ENCODE measurements at regions not wholly inside any gene's neighbourhood (a gene's known extent, or its start where the extent isn't known, plus 50 kb on each side); places are given as distances from the start of the nearest gene placed in this dataset.
A peak's percentile ranks its signal among the peaks of the same experiment; 100 is the strongest.
"Not testable (repeated sequence)": the region's sequence is repeated elsewhere in the genome, so short reads cannot be mapped to it uniquely, and the experiment has no call there.

- no peak for DNase-seq
These were observed 175.2 kb upstream of the FERMT1 start for GRCh38 chr20:6298049-6298448.

- DNase-seq, result no peak
These were observed 173.0 kb upstream of the FERMT1 start for GRCh38 chr20:6295867-6296256.

GRCh38 chr20:6295127-6295866 lies 172.5 kb upstream of the FERMT1 start:
- DNase-seq, result no peak

GRCh38 chr20:6287471-6287870 lies 164.6 kb upstream of the FERMT1 start:
- no peak for DNase-seq

- DNase-seq, result no peak
These were observed 159.8 kb upstream of the FERMT1 start for GRCh38 chr20:6282642-6283041.

- DNase-seq, result no peak
These were observed 154.9 kb upstream of the FERMT1 start for GRCh38 chr20:6277661-6278240.

GRCh38 chr20:6270404-6270803 lies 147.6 kb upstream of the FERMT1 start:
- DNase-seq, result not testable (repeated sequence)

- no peak for DNase-seq
These were observed 146.5 kb upstream of the FERMT1 start for GRCh38 chr20:6269168-6269873.

GRCh38 chr20:6265204-6265904 lies 142.5 kb upstream of the FERMT1 start:
- peak; percentile 55 for DNase-seq

GRCh38 chr20:6253396-6253795 lies 130.6 kb upstream of the FERMT1 start:
- no peak for DNase-seq

- DNase-seq, result no peak
These were observed 122.6 kb upstream of the FERMT1 start for GRCh38 chr20:6245436-6245835.

GRCh38 chr20:6241591-6241990 lies 118.8 kb upstream of the FERMT1 start:
- DNase-seq, result no peak

- DNase-seq, result no peak
These were observed 117.2 kb upstream of the FERMT1 start for GRCh38 chr20:6240059-6240458.

- DNase-seq, result no peak
These were observed 115.6 kb upstream of the FERMT1 start for GRCh38 chr20:6238421-6238820.

- DNase-seq, result no peak
These were observed 112.7 kb upstream of the FERMT1 start for GRCh38 chr20:6235510-6235909.

GRCh38 chr20:6232436-6232835 lies 109.6 kb upstream of the FERMT1 start:
- DNase-seq, result no peak

GRCh38 chr20:6231556-6231955 lies 108.7 kb upstream of the FERMT1 start:
- DNase-seq, result no peak

- DNase-seq, result no peak
These were observed 105.5 kb upstream of the FERMT1 start for GRCh38 chr20:6228302-6228843.

- DNase-seq, result no peak
These were observed 90.5 kb upstream of the FERMT1 start for GRCh38 chr20:6213311-6213710.

GRCh38 chr20:6212903-6213302 lies 90.1 kb upstream of the FERMT1 start:
- no peak for DNase-seq

- no peak for DNase-seq
These were observed 86.3 kb upstream of the FERMT1 start for GRCh38 chr20:6209093-6209492.

GRCh38 chr20:6200092-6200491 lies 77.3 kb upstream of the FERMT1 start:
- DNase-seq, result no peak

GRCh38 chr20:6185268-6185667 lies 62.4 kb upstream of the FERMT1 start:
- no peak for DNase-seq

Measured in left hindlimb (tissue), 1 donor.